T-cell (primary cell): ENCODE measurements at regions not wholly inside any gene's neighbourhood (a gene's known extent, or its start where the extent isn't known, plus 50 kb on each side); places are given as distances from the start of the nearest gene placed in this dataset.

ENCODE experiments used
- ATAC-seq, 4 experiments: fragments of 200-7000 bp in 3 of 4; fragments of 150-1000 bp in 1 of 4; cut with Tn5 transposase; replicated peaks in 1 of 4; 1 replicate in 3 of 4; 2 replicates in 1 of 4; pipeline ENCODE4 v1.10.0; 2021; ENCODE audit warnings: moderate library complexity in 3 of 4, mild to moderate bottlenecking in 2 of 4, moderate number of reproducible peaks in 1 of 4
- CTCF ChIA-PET, 2 donors: fragments of 300-600 bp; sonication (Branson Sonifier 250); formaldehyde crosslinking; loops; one replicate each; lab custom pipeline; 2022; ENCODE audit warnings: antibody characterized with exemption in 2 of 2; lab: Charles Lee
- POLR2A ChIA-PET, 2 donors: fragments of 300-600 bp; sonication (Branson Sonifier 250); formaldehyde crosslinking; loops; one replicate each; lab custom pipeline; 2022; ENCODE audit warnings: antibody characterized with exemption in 2 of 2; lab: Charles Lee
- DNase-seq, 35 experiments: peaks; one replicate each; pipeline versions ENCODE4 v3.0.0 to v3.0.0-alpha.2; 2013 to 2023
- H3K27ac ChIP-seq: one replicate; pipeline ENCODE4 v1.5.1; 2013; ENCODE audit warnings: low read length
- H3K27me3 ChIP-seq, 2 experiments: replicated peaks in 1 of 2; 1 replicate in 1 of 2; 2 replicates in 1 of 2; pipeline versions ENCODE4 v1.6.1 to v1.7.0; 2013; ENCODE audit warnings: low read length in 1 of 2, mixed read lengths in 1 of 2; ENCODE audit not compliant: control insufficient read depth in 2 of 2, insufficient read depth in 2 of 2; ENCODE audit errors: extremely low read depth in 1 of 2
- H3K36me3 ChIP-seq, 2 donors: 1 replicate in 1 of 2; 2 replicates in 1 of 2; pipeline versions ENCODE4 v1.6.1 to v1.7.0; 2013; ENCODE audit warnings: low read length in 1 of 2; ENCODE audit not compliant: control insufficient read depth in 2 of 2, insufficient read depth in 1 of 2; ENCODE audit errors: extremely low read depth in 1 of 2
- H3K4me1 ChIP-seq, 2 experiments: 1 replicate in 1 of 2; 2 replicates in 1 of 2; pipeline versions ENCODE4 v1.6.1 to v1.7.0; 2013; ENCODE audit warnings: low read length in 2 of 2, mixed read lengths in 1 of 2; ENCODE audit not compliant: insufficient read depth in 2 of 2, control insufficient read depth in 1 of 2; ENCODE audit errors: extremely low read depth in 1 of 2
- H3K4me3 ChIP-seq, 2 donors: 1 replicate in 1 of 2; 2 replicates in 1 of 2; pipeline versions ENCODE4 v1.5.1 to v1.7.0; 2013; ENCODE audit warnings: mild to moderate bottlenecking in 2 of 2, low read length in 1 of 2, moderate library complexity in 1 of 2; ENCODE audit not compliant: control insufficient read depth in 1 of 2; ENCODE audit errors: extremely low read depth in 1 of 2
- H3K9me3 ChIP-seq: 2 replicates; pipeline ENCODE4 v1.7.0; 2013
- H3K27ac Mint-ChIP-seq, 2 donors: one replicate each; pipeline ENCODE4 v1.8.0; 2020 to 2021; ENCODE audit warnings: mild to moderate bottlenecking in 2 of 2, mixed read lengths in 2 of 2
- H3K27me3 Mint-ChIP-seq, 2 donors: one replicate each; pipeline ENCODE4 v1.8.0; 2021 to 2022; ENCODE audit warnings: mixed read lengths in 2 of 2
- H3K36me3 Mint-ChIP-seq: one replicate; pipeline ENCODE4 v1.8.0; 2021; ENCODE audit warnings: mixed read lengths
- H3K4me1 Mint-ChIP-seq, 3 donors: one replicate each; pipeline ENCODE4 v1.8.0; 2020 to 2022; ENCODE audit warnings: mixed read lengths in 3 of 3, mild to moderate bottlenecking in 1 of 3
- H3K4me3 Mint-ChIP-seq, 3 donors: one replicate each; pipeline ENCODE4 v1.8.0; 2020 to 2022; ENCODE audit warnings: mild to moderate bottlenecking in 3 of 3, mixed read lengths in 3 of 3, moderate library complexity in 3 of 3
- H3K9me3 Mint-ChIP-seq, 3 donors: one replicate each; pipeline ENCODE4 v1.8.0; 2020 to 2022; ENCODE audit warnings: mixed read lengths in 3 of 3
- WGBS: methylation state at CpG from one replicate; pipeline ENCODE4 v1.1.5; 2013; ENCODE audit warnings: missing lambda C conversion rate; ENCODE audit not compliant: insufficient coverage; 5-methylcytosine and 5-hydroxymethylcytosine counted together

DNA sequence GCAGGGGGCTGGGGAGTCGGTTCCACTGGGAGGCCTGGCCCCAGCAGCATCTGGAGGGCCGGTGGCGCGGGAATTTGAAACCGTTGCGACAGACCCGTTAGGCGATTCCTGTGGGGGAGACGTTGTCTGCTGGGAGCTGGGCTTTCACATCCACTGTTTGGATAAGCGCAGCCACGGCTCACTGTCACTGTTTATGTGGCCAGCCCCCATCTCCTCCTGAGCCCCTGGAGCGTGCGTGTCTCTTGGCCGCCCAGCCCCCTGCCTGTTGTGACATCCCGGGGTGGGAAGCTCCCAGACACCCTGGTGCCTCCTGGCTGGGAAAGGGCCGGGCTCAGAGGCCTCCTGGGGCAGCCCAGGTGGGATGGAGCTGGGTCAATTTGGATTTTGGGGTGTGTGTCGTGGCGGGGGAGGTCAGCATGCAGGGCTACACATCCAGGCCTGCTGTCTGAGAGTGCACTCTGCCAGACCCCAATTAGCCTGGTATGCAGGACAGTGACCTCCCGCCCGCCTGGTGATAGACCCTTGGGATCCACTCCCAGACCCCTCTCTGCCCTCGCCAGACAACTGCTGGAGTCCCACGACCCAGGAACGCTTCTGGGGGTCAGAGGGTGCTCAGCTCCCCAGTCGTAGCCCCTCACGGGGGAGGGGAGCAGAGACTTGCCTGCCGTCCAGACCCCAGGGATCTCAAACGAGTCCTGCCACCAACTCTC is 62.0 kb upstream of the RNU6ATAC start:
- H3K27ac ChIP-seq: no peak overlapping the region
- H3K4me1 ChIP-seq: no peaks in the 10 kb centered on the region
- DNase-seq: no peak
- POLR2A ChIA-PET: no interaction called here
- no peak for ATAC-seq
- no peak overlapping the region for H3K4me3 ChIP-seq
- Mint-ChIP-seq H3K27me3 (peaks cover 6 to 7% of the 10 kb centered on the region in 2 donors), H3K36me3 (no peaks in the 10 kb centered on the region), H3K4me1 (no peaks in the 10 kb centered on the region), H3K9me3 (no peaks in the 10 kb centered on the region), H3K4me3 (no peak overlapping the region), H3K27ac (no peak overlapping the region)
- CTCF ChIA-PET: no interaction called here
- H3K27me3 ChIP-seq: peaks cover 0 to 28% of the 10 kb centered on the region in 2 experiments
- 82% methylated on average over 22 of the region's 27 CpGs for WGBS
- H3K9me3 ChIP-seq: no peaks in the 10 kb centered on the region
- no peaks in the 10 kb centered on the region for H3K36me3 ChIP-seq

DNA sequence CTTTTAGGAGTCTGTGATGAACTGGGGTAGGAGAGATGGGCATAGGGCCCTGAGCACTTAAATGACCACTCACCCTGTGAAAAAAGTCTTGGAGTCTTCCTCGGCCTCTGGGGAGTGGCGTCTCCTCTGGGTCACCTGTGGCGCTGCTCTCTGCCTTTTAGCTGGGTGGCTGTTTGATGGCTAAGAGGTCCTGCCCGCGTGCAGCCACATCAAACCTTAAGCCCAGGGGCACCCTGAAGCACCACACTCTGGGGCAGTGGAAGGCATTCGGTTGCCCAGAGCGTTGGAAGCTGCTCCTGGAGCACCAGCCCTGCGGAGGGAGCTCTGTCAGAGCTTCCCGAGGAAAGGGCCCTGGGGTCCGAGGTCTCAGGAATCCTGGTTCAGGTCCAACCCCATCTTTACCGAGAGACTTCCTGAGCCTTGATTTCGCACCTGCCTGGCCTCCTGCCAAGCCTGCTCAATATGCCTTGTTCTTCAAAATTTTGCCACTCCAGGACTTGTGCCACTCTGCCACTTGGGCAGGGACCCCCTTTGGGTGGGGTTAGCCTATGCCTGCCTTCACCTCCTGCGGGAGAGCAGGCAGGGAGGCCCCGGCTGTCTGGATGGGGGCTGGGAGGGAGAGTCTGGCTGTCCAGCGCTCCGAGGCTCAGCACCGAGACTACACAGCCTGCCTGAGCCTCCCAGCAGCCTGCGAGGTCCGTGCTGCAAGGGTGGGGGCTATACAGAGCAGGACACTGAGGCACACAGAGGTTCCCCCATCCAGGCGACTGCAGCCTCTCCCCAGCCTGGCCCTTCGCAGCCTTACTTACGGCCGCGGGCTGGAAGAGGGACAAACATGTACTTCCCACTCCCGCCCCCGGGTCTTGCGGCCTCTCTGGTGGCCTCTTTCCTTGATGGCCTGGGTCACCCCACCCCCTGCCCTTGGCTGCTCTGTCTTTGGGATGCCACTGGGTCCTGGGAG is 63.4 kb upstream of the RNU6ATAC start:
- H3K9me3 ChIP-seq: no peaks in the 10 kb centered on the region
- H3K4me1 ChIP-seq: no peaks in the 10 kb centered on the region
- no peaks in the 10 kb centered on the region for H3K9me3 Mint-ChIP-seq
- no peak for DNase-seq
- ATAC-seq: no peak
- no peak overlapping the region for H3K4me3 Mint-ChIP-seq
- H3K27me3 ChIP-seq: peaks cover 0 to 30% of the 10 kb centered on the region in 2 experiments
- no peak overlapping the region for H3K27ac Mint-ChIP-seq
- no peak overlapping the region for H3K4me3 ChIP-seq
- H3K36me3 Mint-ChIP-seq: no peaks in the 10 kb centered on the region
- POLR2A ChIA-PET: no interaction called here
- H3K27me3 Mint-ChIP-seq: peaks cover 7 to 12% of the 10 kb centered on the region in 2 donors
- no peak overlapping the region for H3K27ac ChIP-seq
- H3K36me3 ChIP-seq: no peaks in the 10 kb centered on the region
- CTCF ChIA-PET: no interaction called here
- WGBS: 79% methylated on average over 26 of the region's 27 CpGs
- no peaks in the 10 kb centered on the region for H3K4me1 Mint-ChIP-seq

DNA sequence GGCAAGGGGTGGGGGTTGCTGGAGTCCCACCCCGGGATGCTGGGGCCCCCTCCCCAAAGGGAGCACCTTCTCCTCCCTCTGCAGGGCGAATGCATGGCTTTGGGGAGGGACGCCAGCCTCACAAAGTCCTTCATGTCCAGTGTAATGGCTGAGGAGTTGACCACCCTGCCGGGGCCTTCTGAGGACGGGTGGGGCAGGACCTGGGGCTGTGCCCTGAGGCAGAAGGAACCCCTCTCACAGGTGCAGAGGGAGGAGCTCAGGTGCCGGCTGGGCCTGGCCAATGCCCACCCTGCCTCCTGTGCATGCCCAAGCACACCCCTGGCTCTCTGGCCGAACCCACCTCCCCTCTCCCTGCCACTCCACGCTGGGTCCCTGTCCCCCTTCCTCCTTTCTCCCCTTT is 64.3 kb upstream of the RNU6ATAC start:
- Mint-ChIP-seq H3K9me3 (no peaks in the 10 kb centered on the region), H3K27ac (no peak overlapping the region), H3K27me3 (peaks cover 7 to 12% of the 10 kb centered on the region in 2 donors), H3K36me3 (no peaks in the 10 kb centered on the region), H3K4me1 (no peaks in the 10 kb centered on the region), H3K4me3 (no peak overlapping the region)
- Histone ChIP-seq H3K27ac (no peak overlapping the region), H3K9me3 (no peaks in the 10 kb centered on the region), H3K4me1 (no peaks in the 10 kb centered on the region), H3K4me3 (no peak overlapping the region), H3K27me3 (peaks cover 0 to 32% of the 10 kb centered on the region in 2 experiments), H3K36me3 (no peaks in the 10 kb centered on the region)
- ChIA-PET POLR2A (no interaction called here), CTCF (no interaction called here)
- no peak for ATAC-seq
- no peak for DNase-seq
- WGBS: 100% methylated on average over 2 of the region's 8 CpGs

DNA sequence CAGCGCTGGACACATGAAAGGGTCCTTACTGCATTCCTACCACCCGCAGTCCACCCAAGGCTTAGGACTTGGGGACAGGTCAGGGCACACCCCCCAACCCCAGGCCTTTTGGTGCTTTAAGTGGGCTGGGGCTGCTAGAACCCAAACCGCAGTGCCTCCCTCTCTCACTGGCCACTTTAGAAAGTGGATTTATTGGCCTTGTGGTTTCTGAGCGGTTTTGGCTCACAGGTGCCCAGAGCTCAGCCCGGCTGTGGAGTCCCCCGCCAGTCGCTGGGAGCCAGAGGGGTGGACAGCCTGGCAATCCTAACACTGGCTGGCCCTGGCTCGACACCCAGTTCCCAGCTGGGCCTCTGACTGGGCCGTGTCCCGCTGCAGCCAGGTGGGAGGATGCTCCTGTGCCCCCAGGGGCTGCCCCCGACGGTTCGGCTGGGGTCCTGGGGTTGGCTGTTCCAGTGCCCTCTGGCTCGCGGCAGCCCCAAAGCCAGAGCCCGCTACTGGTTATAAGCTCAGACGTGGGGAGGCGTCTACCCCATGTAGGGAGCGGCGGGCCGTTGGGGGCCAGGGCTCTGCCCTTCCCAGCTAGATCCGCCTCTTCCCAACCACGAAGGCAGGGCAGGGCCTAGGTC is 65.2 kb upstream of the RNU6ATAC start:
- no peaks in the 10 kb centered on the region for H3K9me3 ChIP-seq
- peaks cover 0 to 32% of the 10 kb centered on the region in 2 experiments for H3K27me3 ChIP-seq
- Mint-ChIP-seq H3K27me3 (peaks cover 7 to 12% of the 10 kb centered on the region in 2 donors), H3K4me1 (no peaks in the 10 kb centered on the region), H3K4me3 (no peak overlapping the region), H3K9me3 (no peaks in the 10 kb centered on the region), H3K27ac (no peak overlapping the region), H3K36me3 (no peaks in the 10 kb centered on the region)
- H3K27ac ChIP-seq: no peak overlapping the region
- no peak for ATAC-seq
- no peak for DNase-seq
- POLR2A ChIA-PET: no interaction called here
- H3K4me1 ChIP-seq: no peaks in the 10 kb centered on the region
- H3K36me3 ChIP-seq: no peaks in the 10 kb centered on the region
- no peak overlapping the region for H3K4me3 ChIP-seq
- WGBS: 76% methylated on average over 22 of the region's 23 CpGs
- CTCF ChIA-PET: no interaction called here

DNA sequence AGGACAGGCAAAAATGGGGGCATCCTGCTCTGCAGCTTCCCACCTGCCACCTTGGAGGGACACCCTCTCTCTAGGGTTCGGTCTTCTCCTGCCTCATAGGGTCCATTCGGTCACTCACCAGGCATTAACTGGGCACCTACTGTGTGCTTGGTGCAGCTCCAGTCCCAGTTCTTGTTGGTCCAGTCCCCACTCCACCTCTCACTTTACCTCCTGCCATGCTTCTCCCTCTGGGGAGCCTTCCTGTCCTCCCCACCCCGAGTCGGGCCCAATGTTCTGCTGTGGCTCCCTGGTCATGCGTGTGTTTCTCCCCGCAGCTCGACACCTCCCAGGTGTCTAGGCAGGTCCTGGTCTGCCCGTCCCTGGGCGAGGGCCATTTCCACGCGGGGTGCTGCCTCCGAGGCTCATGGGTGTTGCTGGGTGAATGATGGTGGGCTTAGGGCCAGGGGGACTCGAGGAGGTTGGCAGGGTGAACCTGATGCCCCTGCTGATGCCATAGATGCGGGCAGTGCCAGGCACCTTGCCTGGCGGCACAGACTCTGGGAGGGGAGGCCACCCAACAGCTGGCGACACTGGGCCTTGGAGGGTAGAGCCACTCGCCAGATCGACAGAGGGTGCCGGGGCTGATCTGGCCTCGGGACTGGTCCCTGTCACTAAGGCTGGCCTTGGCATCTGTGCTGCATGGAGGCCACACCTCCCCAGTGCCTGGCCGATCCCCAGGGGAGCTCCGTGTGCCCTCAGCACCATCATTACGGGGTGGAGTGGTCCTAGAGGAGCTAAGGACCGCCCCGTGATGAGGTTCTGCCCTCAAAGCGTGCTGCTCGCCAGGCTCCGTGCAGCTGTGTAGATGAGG is 66.0 kb upstream of the RNU6ATAC start:
- no peaks in the 10 kb centered on the region for H3K9me3 ChIP-seq
- Mint-ChIP-seq H3K27ac (no peak overlapping the region), H3K27me3 (peaks cover 7 to 14% of the 10 kb centered on the region in 2 donors), H3K4me1 (no peaks in the 10 kb centered on the region), H3K36me3 (no peaks in the 10 kb centered on the region), H3K9me3 (no peaks in the 10 kb centered on the region), H3K4me3 (no peak overlapping the region)
- CTCF ChIA-PET: no interaction called here
- DNase-seq: no peak
- H3K36me3 ChIP-seq: no peaks in the 10 kb centered on the region
- H3K4me1 ChIP-seq: no peaks in the 10 kb centered on the region
- WGBS: 83% methylated on average over 24 of the region's 28 CpGs
- ATAC-seq: no peak
- POLR2A ChIA-PET: no interaction called here
- H3K27me3 ChIP-seq: peaks cover 0 to 33% of the 10 kb centered on the region in 2 experiments
- no peak overlapping the region for H3K4me3 ChIP-seq
- H3K27ac ChIP-seq: no peak overlapping the region

DNA sequence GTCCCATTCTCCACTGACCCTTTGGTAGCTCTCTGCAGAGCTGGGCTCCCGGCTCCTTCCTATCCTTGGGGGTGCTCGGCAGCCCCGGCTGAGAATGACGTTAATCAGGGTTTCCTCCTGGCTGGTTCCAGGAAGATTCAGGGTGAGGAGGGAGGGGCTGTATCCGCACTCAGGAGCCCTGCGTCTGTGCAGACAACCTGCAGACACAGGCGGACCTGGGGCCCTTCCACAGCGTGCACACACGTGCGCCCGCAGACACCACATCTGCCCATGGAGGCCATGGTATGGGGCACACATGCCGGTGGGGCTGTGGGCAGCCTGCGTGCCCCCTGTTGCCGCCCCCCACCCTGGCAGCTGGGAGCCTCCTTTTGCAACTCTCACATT is 66.6 kb upstream of the RNU6ATAC start:
- Histone ChIP-seq H3K27me3 (peaks cover 0 to 35% of the 10 kb centered on the region in 2 experiments), H3K9me3 (no peaks in the 10 kb centered on the region), H3K4me1 (no peaks in the 10 kb centered on the region), H3K4me3 (no peak overlapping the region), H3K36me3 (no peaks in the 10 kb centered on the region), H3K27ac (no peak overlapping the region)
- WGBS: 90% methylated on average over 12 of the region's 14 CpGs
- no peaks in the 10 kb centered on the region for H3K36me3 Mint-ChIP-seq
- ChIA-PET POLR2A (no interaction called here), CTCF (no interaction called here)
- no peak for ATAC-seq
- no peak for DNase-seq
- no peak overlapping the region for H3K4me3 Mint-ChIP-seq
- peaks cover 7 to 14% of the 10 kb centered on the region in 2 donors for H3K27me3 Mint-ChIP-seq
- H3K4me1 Mint-ChIP-seq: no peaks in the 10 kb centered on the region
- H3K27ac Mint-ChIP-seq: no peak overlapping the region
- no peaks in the 10 kb centered on the region for H3K9me3 Mint-ChIP-seq
